Esophagus squamous epithelium (tissue), 4 donors: ENCODE measurements at regions not wholly inside any gene's neighbourhood (a gene's known extent, or its start where the extent isn't known, plus 50 kb on each side); places are given as distances from the start of the nearest gene placed in this dataset.

ENCODE experiments used
- CTCF ChIP-seq, 6 experiments: fragments of 450-650 bp in 4 of 6; fragments of 200-600 bp in 2 of 6; sonication (generic) in 2 of 6; IDR thresholded peaks; one replicate each; pipeline ENCODE4 v1.5.1; 2016 to 2019; ENCODE audit warnings: antibody characterized with exemption in 6 of 6, mild to moderate bottlenecking in 4 of 6, moderate library complexity in 4 of 6
- POLR2A ChIP-seq, 4 donors: fragments of 450-650 bp; IDR thresholded peaks; one replicate each; pipeline ENCODE4 v1.6.1; 2017; ENCODE audit warnings: antibody characterized with exemption in 4 of 4, mild to moderate bottlenecking in 4 of 4, moderate library complexity in 3 of 4

- no peak for TF ChIP-seq POLR2A (IDR thresholded peaks at IDR 0.05)
- no peak for TF ChIP-seq CTCF (IDR thresholded peaks at IDR 0.05)
Measured at GRCh38 chr4:54843946-54844345, 186.2 kb downstream of the KIT start.
